ENCODE measurements at regions not wholly inside any gene's neighbourhood (a gene's known extent, or its start where the extent isn't known, plus 50 kb on each side); places are given as distances from the start of the nearest gene placed in this dataset.
"Not testable (repeated sequence)": the region's sequence is repeated elsewhere in the genome, so short reads cannot be mapped to it uniquely, and the experiment has no call there.

DNA sequence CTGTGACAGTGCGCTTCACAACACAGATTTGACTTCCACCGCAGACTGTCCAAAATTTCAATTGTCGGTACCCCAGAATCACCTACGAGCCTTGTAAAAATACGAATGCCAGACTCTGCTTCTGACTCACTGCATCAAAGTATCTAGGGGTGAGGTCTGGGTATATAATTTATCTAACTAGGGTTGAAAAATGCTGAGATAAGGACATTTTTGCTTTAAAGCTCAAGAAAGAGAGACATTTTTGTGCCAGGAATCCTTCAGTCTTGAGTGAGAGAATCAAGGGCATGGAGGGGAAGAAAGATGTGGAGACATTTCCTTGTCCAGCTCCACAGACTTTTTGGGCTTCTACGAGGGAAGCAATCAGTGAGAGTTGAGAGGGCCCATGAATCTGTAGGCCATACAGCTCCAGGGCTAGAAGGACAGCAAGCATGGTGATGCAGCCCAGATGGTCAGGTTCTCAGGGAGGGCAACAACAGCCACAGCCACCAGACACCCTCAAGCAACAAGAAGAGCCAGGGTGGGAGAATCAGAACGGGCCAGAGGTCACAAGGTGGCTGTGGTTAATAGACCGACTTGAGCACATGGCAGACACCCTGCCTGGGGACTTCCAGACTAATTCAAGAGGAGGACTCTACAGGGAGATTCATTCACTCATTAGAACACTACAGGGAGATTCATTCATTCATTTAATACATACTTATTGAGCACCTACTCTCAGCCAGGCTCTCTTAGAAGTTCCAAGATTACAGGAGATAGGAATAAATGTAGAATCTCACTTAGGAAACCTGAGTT is 211.1 kb upstream of the PRDM1 start:
- DNase-seq, result no peak

DNA sequence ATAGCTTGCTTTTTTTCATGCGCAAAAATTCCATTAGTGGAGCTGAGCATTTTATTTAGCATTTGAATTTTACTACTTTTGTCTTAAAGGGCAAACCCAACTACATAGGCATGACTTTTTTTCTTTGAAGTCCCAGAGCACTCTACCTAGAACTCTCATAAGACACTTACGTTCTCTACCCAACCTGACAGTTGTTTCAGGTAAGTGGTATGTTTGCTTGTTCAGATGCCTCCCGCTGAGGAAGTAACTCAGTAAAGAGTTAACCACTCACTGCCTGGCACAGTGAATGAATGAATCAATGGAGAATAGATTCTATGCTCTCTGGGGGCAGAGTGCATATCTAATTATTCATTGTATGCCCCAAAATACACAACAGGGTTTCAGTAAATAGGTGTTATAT is 212.3 kb upstream of the PRDM1 start:
- DNase-seq, result no peak

DNA sequence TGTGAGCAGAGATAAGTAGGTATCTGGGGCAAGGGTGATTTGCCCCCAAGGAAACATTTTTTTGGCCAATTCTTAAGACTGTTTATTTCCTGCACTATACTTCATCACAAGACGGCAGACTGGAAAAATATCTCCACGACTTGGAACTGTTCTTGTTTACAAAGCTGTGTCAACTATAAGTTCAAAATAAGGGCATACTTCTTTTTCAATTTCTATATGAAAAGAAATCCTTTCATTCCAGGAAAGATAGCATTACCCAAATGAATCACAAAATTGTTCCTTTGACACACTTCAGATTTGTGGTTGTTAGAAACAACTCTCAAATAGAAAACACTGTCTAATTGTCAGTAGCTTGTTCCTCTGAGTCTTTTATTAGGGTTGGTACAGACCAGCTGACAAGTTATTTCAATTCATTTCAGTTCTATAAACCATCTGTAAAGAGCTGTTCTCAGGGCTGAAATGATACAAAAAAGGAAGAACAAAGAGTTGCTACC is 212.9 kb upstream of the PRDM1 start:
- no peak for DNase-seq

DNA sequence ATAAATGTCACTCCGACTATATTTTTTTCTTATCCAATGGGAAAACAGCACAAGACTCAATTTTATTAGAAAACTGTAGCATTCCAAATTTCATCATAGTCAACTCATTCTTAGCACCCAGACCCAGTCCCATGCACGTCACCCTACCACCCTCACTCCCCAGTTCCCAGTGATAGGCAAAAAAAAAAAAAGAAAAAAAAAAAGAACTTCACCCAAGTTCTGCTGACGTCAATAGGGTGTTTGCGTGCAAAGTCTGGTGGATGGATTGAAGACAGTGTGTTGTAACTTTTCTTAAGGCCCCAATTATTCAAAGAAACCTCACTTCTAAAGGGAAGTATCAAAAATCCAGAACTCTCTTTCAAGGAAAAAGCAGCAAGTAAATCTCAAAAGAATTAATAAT is 213.9 kb upstream of the PRDM1 start:
- DNase-seq, result no peak

DNA sequence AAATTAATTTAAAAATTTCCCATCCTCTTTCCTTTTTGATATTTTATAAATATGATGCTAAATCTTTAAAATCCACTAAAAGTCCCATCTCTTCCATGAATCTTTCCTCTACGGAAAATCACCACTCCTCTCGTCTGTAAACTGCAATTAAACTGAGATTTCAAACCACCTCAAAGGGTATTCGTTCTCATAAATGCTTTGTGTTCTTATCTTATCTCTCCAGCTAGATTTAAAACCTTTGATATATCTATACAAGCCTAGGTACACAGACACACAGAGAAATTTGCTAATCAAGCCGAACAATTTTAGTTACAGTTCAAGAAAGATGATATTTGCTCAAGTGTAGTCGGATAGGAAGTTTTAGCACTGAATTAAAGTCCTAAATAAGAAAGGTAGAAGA is 214.6 kb upstream of the PRDM1 start:
- no peak for DNase-seq

DNA sequence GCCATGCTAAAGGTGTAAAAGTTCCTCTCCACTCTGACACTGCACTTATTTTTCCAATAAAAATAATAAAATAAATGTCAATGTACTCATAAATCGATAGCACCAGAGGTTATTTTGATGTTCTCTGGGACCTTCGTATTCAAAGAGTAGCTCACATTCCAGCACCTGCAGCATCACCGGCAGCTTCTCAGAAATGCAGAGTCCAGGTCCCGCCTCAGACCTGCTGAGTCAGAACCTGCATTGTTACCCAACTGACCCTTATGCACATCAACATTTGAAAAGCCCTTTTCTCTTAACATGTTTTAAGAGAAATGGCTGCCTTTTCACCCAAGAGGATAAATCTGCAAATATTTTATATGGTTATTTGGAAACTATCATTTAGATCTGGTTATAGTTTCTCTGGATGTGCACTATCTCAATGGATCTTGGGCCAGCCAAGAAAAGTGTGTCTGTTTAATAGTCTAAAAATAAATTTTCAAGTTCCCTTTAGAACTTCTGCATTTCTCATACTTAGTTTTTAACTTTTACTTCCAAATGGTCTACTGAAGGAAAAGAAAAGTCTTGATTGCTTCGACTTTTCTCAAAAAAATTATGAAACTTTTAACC is 216.2 kb upstream of the PRDM1 start:
- no peak for DNase-seq

DNA sequence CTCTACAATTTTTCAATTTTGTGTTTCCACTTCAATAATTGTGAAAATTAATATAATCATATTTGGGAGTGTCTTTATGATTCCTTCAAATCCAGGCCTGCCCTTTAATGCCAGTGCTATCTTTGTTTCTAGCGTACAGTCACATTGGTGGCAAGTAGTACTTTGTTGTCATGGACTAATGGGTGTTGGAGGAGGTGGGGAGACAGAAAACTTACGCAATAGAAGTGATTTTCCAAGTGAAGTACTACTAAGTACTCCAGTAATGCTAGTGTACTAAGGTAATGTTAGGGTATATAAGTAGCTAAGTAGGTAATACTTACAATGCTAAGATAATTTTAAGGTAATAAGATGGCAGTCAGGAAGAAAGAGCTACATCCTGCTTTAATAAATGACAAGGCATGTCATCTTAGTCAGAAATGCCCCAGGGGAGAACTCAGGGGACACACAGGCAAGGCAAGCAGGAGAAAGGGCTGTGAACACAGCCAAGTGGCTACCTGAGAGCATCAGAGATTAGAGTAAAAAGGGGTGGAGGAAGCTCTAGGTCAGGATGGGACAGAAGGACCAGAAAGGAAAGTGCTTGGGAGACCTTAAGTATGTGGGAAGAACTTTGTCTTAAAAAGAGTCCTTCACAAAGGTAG is 217.2 kb upstream of the PRDM1 start:
- no peak for DNase-seq

DNA sequence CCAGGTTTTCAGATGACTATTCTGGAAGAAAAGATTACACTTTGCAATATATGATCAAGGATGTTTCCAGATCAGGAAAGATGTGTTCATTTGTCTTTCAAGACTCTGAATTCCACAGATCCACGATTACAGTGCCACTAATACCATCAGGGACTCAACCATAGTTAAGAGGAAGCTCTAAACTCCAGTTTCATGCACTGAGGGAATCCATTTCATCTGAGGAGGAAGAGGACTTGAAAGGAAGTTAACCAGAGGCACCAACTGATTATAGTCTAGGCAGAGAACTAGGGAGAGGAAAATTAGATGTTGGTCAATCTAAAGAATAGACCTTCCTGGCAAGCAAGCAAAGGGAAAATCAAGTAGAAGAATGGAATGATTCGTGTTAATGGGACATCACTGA is 218.3 kb upstream of the PRDM1 start:
- DNase-seq, result no peak

DNA sequence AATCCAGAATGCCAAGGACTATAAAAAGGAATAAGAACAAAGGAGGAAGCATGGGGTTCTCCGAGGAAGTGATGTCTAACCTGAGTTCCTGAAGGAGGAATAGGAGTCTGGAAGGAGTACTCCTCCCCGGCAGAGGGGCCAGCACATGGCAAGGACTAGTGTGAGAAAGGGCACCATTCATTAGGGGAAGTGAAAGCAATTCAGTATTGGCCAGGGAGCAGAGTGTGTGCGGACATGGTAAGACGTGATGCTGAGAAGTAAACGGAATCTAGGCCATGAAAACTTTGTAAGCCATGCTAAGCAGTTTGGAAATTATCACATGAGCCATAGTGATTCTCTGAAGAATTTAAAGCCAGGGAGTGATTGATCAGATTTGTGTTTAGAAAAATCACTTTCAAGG is 218.9 kb upstream of the PRDM1 start:
- DNase-seq, result no peak

DNA sequence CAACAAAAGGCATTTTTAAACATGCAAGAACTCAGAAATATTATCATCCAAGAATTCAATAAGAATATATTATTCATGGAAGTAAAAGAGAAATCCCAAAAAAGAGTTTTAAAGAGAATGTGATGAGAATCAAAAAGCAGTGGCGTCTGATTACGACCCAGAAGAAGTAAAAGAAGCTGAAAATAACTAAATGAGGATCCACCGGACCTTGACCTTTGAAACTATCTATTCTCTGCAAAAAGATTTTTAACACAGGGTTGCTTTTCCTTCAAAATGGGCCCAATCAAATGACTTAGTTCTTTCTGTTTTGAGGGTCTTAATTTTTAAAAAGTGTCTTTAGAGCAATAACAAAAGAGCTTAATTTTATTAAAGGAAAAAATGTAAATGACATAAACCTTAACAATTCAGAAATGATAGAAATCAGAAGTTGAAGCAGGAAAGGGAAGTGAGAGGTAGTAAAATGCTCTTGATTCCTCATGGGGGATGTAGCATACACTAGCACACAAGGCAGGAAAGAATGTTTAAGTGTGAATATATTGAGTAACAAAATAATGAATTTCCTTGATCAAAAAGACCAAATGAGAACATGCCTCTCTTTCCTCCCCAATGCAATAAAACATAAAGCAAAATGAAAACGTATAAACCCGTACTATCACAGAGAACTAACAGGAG is 223.1 kb upstream of the PRDM1 start:
- no peak for DNase-seq

DNA sequence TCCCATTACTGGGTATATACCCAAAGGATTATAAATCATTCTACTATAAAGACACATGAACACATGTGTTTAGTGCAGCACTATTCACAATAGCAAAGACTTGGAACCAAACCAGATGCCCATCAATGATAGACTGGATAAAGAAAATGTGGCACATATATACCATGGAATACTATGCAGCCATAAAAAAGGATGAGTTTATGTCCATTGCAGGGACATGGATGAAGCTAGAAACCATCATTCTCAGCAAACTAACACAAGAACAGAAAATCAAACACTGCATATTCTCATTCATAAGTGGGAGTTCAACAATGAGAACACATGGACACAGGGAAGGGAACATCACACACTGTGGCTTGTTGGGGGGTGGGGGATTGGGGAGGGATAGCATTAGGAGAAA is 225.2 kb upstream of the PRDM1 start:
- not testable (repeated sequence) for DNase-seq

DNA sequence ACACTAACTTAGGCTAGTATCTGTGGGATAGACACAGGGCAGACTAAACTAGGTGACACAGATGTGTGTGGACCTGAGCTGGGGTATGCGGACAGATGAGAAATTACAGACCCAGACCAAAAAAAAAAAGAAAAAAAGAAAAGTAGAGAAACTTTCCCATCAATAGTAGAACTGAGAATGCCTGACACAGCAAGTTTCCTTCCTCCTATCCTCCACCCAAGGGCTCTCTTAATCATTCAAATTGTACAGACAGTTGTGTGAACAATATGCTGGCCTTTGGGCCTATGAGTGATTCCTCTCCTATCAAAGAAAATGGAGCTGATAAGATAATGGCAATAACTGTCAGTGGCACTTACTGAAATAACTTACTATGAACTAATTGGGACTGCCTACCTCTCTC is 226.7 kb upstream of the PRDM1 start:
- DNase-seq, result no peak

DNA sequence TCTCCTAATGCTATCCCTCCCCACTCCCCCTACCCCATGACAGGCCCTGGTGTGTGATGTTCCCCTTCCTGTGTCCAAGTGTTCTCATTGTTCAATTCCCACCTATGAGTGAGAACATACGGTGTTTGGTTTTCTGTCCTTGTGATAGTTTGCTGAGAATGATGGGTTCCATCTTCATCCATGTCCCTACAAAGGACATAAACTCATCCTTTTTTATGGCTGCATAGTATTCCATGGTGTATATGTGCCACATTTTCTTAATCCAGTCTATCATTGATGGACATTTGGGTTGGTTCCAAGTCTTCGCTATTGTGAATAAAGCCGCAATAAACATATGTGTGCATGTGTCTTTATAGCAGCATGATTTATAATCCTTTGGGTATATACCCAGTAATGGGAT is 227.5 kb upstream of the PRDM1 start:
- not testable (repeated sequence) for DNase-seq

DNA sequence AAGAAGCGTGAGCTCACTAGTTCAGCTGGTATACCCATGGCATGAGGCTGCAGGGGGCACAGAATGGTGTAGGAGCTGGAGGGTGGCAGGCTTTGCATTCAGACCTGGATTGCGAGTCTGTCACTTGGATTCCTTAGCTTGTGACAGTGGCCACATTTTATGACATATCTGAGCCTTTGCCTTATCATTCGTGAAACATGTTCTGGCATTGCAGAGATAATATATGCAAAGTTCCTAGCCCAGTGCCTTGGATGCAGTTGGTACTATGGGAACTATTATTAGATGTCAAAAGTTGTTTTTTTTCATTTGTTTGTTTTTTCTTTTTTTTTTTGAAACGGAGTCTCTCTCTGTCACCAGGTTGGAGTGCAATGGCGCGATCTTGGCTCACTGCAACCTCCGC is 230.7 kb upstream of the PRDM1 start:
- DNase-seq, result no peak

DNA sequence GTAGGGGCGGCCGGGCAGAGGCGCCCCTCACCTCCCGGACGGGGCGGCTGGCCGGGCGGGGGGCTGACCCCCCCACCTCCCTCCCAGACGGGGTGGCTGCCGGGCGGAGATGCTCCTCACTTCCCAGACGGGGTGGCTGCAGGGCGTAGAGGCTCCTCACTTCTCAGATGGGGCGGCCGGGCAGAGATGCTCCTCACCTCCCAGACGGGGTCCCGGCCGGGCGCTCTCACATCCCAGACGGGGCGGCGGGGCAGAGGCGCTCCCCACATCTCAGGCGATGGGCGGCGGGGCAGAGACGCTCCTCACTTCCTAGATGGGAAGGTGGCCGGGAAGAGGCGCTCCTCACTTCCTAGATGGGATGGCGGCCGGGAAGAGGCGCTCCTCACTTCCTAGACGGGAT is 232.2 kb upstream of the PRDM1 start:
- DNase-seq, result not testable (repeated sequence)

DNA sequence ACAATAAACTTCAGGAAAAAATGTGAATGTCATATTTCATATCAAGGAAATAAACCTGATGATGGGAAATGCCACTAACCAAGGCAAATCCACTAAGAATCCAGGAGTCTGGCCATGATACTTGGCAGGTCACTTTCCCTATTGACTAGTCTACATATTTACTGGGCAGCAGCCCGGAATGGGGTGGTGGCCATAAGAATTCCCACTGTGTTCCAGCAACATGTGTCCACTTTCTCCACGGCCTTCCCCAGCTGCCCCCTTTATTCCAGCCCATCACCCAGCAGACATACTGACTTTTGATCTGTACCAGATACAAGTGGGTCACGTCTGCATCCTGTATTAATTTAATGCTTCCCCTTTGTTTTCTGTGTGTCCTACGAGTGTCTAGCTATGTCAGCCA is 234.5 kb upstream of the PRDM1 start:
- DNase-seq, result no peak

DNA sequence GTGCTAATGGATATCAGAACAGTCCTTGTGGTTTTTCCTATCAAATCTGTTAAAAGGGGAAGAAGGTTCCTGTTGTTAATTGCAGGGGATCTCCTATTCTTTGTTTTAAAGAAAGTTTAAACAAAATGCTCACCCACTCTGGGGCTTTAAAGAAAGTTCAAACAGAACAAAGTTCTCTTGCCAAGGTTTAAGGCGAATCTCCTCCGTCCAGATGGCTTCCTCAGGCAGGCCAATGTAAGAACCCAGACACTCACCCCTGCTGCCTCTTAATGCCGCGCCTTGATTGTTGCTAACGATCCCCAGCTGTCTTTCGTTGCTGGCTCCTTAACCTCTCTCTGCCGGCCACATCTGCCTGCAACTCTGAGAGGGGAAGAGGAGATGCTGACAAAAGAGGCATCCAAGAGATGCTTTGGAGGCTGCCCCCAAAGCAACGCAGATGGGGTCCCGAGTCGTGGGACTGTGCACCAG is 235.0 kb upstream of the PRDM1 start:
- no peak for DNase-seq

DNA sequence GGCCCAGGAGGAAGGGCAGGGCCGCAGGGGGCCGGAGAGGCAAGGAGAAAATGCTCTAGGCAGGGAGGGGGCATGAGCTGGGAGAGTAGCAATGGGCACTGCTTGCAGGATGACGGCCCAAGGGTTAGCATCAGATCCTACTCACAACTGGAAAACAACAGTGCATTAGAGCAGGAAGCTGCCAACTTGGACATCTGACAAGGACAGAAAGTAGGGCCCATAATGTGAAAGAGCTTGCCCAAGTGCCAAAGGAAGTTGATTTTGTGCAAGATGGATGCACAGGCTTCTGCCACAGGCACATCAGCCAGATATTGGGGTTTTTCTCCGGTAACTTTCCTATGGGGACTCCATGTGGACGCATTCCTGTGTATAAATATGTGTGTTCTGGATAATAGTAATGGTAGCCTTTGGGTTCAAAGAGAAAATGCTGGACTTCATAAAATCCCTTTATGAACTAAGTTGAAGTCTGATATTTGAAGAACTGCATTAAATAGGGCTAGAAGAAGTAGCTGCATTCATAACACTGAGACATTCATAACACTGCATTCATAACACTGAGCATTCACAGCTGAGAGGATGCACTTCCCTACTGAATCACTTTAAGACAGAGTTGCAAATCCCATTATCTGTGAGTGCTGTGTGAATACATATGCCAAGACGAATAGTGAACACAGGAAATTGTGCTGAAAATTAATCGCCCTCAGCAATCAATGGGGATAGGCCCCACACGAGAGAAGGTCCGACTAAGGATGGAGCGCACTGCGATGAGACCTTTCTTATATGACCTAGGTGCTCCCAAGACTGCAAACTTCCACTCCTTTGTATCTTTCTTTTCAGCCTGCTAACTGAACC is 235.6 kb upstream of the PRDM1 start:
- no peak for DNase-seq

DNA sequence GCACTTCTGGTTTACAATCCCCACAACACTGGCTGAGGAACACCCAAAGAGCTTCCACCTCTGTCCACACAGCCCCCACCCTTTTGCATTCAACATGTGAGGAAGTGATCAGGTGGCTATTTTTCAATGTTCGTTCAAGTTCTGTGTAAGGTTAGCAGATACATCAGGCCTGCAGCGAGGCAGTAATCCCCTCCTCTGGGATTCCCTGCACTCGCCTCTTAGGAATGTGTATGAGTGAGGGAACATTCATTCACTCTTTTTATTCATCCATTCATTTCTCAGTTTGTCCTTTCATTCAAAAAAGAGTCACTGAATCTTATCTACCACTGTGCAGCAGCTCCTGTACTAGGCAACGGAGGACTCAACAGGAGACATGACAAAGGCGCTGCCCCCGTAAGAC is 236.4 kb upstream of the PRDM1 start:
- DNase-seq, result no peak

DNA sequence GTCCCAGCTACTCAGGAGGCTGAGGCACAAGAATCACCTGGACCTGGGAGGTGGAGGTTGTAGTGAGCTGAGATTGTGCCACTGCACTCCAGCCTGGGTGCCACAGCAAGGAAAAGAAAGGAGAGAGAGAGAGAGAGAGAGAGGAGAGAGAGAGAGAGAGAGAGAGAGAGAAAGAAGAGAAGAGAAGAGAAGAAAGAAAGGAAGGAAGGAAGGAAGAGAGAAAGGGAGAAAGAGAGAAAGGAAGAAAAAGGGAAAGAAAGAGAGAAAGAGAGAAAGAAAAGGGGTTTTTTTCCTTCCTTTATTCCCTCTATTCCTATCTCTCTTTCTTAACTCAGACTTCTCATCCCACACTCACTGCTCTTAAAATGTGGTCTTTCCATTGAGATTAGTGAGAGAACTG is 238.7 kb upstream of the PRDM1 start:
- no peak for DNase-seq

DNA sequence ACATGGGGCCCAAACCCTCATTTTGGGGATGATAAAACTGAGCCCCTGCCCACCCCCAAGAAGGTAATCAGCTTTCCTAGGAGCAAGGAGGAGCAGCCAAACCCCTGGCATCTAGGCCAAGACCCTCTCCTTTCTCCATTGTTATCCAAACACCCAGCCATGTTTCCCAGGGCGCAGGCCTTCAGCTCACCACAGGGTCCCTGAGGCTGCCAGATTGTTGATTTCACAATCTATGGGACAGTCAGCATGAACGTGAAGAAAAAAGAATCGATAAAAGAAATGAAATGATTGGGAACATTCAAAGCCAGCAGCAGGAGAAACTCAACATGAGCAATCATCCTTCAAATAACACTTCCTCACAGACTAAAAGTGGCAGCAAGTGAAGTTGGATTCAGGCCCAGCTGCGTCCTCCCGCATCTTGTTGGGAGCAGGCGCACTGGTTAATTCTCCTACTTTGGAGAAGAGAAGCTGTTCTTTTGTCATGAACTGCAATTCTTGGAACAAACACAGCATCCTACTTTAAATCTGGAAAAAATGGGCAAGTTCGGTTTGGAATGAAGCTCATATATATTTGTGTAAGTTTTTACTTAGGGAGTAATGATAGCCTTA is 241.8 kb upstream of the PRDM1 start:
- DNase-seq, result no peak

DNA sequence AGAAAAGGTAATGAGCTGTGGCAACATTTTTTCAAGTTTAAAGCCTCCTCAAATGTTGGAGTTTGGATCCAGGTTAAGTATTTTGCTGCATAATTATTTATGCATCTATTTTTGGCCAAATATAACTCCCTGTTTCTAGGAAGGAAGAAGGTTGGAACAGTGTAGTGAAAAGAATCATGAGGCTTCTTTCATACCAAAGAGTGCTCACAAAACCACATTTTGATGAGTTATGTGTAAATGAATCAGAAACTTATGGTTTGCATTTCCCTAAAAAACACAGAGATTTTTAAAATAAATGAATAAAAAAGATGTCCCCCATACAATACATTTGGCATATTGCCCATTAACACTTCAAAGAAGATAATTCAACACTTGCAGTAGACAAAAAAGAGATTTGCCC is 246.9 kb upstream of the PRDM1 start:
- DNase-seq, result no peak
